GM21529 (cell line): ENCODE measurements at regions not wholly inside any gene's neighbourhood (a gene's known extent, or its start where the extent isn't known, plus 50 kb on each side); places are given as distances from the start of the nearest gene placed in this dataset.

Experiments
- ATAC-seq: cut with Tn5 transposase; IDR thresholded peaks from one replicate; pipeline ENCODE4 v1.9.1; 2021; ENCODE audit not compliant: unreplicated experiment

DNA sequence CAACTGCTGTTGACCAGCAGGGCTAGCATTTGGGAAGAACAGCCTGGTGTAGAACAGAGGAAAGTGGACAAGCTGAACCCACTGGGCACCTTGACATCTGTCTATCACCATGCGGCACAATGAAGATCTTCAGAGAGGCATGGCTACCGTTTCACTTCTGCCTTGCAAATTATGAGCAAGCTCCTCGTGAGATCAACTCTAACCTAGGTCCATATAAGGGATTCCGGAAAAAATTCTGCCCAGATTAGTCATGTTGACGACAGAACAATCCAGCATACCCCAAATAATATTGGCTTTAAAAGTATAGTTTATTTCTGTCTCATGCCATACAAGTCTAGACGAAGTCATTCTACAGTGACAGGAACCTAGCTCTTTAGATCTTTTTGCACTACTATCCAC lies 91.6 kb upstream of the ATF7IP start:
- ATAC-seq, result peak; percentile 16

DNA sequence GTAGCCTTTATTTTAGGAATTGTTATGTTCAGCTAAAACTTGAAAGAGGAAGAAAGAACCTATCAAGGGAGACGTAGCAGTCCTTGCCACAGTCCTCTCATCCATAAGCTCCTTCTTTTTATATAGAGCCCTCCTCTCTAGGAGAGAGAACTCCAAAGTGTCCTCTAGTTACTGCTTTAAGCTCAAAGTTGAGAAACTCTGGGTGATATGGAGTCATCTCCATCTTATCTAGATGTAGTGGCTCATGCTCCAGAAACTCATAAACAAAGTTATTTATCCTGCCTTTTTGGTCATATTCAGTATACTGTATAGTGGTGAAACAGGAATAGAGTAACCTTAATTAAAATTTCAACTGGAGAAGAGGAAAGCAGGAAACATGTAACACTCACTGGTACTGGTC lies 90.4 kb upstream of the ATF7IP start:
- ATAC-seq, result no peak

DNA sequence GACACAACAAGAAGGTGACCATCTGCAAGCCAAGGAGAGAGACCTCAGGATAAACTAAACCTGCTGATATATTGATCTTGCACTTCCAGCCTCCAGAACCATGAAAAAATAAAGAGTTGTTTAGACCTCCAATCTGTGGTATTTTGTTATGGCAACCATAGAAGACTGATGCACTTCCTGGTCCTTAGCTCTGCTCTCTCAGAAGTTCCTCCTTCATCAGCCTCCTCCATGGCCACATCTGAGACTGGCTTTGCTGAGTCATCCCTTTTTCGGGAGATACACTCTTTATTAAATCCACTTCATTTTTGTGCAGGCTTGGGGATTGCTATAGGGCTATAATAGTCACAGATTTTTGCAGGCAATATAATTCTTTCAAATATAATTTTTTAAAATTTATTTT lies 89.6 kb upstream of the ATF7IP start:
- ATAC-seq, result no peak

DNA sequence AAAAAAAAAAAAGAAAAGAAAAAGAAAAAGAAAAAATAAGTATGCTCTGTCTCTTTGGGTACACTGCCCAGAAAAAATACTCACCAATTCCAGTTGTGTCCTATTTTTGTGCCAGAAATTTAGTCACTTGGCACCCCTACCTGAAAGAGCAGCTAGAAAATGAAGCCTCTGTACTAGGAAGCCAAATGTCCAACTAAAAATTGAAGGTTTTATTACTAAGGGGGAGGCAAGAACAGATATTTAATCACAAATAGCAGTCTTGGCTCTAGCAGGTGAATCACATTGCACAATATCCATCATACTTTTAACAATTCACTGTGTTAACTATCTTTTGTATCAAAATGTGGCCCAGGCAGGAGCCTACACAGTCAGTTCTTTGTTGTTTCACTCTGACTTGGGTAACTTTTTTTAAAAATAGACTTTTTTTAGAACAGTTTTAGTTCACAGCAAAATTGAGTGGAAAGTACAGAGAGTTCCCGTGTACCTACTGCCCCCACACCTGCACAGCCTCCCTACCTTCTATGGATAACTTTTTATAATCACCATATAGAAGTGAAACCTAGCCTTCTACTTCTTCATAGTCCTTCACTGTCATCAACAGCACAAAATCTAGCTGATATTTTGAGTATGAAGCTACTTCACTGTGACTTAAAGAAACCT lies 87.1 kb upstream of the ATF7IP start:
- no peak for ATAC-seq

DNA sequence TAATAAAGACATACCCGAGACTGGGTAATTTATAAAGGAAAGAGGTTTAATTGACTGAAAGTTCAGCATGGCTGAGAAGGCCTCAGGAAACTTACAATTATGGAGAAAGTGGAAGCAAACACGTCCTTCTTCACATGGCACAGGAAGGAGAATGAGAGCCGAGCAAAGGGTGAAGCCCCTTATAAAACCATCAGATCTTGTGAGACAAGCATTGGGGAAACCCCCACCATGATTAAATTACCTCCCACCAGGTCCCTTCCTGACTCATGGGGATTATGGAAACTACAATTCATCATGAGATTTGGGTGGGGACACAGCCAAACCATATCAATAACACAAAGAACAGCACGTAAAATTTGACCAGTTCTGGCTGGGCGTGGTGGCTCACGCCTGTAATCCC lies 85.6 kb upstream of the ATF7IP start:
- no peak for ATAC-seq

DNA sequence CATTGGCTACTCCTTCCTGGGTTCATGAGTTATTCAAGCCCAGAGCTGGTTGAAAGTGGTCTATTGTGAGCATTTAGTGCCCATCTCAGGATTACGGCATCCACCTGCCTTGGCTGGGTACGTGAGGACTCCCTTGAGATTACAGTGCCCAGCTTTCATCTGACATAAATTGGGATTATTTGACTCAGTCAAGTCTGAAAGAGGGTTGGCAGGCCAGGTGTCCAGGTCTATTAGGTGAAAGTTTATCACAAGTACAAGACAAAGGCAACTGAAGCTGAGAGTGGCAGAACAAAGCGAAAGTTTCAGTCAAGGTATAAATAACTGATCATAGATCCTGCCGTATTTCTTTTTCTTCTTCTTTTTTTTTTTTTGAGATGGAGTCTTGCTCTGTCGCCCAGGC lies 84.6 kb upstream of the ATF7IP start:
- no peak for ATAC-seq

DNA sequence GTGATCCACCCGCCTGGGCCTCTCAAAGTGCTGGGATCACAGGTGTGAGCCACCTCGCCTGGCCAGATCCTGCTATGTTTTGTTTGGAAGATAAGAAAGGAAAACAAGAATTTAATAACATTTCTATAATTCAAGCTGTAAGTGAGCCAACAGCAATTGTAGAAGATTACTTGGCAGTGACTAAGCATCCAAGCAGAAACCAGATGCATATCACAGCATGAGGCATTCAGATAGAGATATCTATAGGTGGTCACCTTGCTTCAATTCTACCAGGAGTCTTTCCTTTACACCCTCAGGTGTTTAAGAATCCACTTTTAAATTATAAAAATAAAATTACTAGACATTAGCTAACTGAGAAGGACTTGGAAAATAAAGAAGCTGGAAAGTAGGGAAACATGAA lies 83.9 kb upstream of the ATF7IP start:
- ATAC-seq, result no peak

DNA sequence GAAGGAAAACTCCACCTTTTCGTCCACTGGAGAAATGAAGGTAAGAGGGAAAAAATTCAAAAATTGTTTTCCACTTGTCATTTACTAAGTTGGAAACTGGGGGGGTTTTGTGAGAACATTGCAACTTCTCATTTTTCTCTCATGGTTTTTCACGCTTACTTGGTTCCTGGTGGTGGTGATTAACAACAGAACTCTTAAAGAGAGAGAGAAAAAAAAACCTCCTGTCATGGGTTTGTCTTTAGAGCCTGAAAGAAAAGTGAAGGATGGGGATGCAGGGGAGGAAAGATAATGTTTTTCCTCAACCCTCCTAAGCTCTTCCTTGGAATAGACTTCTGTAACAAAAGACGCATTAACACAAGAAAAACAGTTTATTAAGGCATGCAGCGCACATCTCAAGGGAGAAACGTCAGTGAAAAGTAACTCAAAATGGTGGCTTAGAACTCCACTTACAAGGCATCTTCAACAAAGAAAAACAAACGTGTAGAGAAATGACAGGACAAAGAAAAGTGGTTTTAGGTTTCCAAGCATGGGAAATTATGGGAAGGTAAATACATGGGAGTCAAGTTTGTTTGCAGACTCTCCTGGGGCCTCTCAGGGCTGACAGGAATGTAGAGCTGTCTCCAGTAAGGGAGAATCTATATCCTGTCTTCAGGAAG lies 81.9 kb upstream of the ATF7IP start:
- ATAC-seq, result peak; percentile 55

DNA sequence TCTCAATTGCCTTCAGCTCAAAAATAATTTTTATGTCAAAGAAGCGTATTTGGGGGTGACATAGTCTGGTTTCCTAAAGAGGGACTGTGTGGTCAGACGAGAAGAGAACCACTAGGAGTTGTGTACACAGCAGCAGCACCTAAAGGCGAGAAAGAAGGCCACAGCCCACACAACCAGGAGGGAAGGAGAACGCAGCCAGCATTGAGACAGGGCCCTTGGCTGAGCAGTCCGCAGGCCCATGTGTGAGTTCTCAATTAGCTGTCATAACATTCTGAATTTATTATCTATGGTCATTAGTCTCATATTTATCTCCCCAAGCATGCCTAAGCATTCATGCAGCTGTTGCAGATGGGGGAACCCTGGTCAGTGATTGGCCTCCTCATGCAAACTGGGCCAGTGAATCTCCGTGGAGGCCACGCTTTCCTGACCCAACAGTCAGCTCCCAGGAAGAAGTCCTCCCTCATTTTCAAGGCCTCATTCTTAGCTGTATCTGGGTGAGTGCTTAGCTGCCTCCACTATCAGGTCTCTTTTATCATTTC lies 81.2 kb upstream of the ATF7IP start:
- ATAC-seq, result peak; percentile 70

DNA sequence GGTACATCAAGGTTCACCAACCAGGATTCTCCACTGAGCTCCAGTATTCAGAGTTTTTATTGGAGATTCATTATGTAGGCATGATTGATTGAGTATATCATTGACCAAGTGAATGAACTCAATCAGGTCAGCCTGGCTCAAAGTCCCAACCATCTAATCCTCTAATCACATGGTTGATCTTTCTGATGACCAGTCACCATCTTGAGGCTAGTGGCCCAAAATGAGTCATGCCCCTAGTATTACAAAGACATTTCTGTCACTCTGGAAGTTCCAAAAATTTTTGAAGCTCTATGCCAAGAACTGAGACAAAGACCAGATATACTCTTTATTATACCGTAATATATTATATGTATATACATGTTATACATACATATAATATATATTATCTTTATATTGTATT lies 75.9 kb upstream of the ATF7IP start:
- ATAC-seq, result no peak

DNA sequence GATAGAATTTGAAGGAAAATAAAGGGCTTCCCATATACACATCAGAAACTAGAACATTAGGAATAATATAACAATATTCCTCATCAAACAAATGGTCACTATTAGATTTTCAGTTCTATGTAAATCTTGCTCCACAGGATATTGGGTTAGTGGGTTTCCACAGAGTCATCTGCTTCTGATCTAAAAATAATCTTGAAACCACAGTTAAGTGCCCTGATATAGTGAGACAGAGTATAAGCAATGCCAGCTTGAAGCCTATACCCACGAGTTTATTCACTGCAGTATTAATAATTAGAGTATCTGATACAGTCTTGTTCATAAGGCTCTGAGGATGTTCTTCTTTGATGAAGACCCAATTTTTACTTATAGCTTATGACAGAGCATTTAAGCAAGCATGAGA lies 74.5 kb upstream of the ATF7IP start:
- no peak for ATAC-seq

DNA sequence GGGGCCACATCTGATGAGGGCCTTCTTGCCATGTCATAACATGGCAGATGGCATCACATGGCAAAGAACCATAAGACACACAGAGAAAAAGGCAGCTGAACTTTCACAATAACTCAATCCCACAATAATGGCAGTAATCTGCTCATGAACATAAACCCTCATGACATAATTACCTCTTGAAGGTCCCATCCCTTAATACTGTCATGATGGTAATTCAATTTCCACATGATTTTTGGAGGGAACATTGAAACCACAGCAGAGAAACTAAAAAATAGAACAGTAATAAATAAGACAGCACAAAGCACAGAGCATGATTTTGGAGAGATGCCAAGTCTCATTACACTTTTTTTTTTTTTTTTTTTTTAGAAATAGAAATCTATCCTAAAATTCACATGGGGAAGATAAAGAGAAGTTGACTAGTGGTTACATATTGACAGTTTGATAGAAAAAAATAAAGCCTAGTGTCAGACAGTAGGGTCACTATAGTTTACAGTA lies 61.8 kb upstream of the ATF7IP start:
- ATAC-seq, result no peak

DNA sequence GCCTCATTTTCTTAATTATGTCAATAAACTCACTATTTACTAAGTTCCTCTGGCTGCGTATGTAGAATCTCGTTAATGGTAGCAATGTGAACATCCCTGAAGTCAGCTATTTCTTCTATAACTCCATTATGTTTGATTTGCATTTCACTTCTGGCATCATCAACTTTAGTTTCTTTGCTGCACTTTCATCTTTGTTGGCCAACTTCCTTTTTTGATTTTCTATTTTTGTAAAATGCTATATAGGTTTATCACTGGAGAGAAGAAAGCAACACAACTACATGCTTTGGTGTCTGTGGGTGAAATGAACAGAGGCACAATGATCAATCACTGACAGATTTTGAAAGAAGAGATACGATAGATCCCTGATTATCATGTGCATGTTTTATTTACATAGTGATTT lies 58.5 kb upstream of the ATF7IP start:
- ATAC-seq, result no peak

DNA sequence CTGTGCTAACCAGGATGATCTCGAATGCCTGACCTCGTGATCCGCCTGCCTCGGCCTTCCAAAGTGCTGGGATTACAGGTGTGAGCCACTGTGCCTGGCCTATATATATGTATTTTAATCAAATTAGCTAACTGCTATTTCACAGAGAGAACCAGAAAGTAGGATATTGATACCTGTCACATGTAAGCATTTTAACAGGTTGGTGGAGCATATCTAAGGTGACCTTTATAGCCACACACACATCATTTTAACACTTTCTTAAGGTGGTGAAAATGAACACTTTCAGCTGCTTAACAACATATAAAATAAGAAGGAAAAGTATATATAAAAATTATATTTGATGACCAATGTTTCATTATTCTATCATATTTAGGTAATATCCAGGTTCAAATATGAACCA lies 57.0 kb upstream of the ATF7IP start:
- no peak for ATAC-seq

DNA sequence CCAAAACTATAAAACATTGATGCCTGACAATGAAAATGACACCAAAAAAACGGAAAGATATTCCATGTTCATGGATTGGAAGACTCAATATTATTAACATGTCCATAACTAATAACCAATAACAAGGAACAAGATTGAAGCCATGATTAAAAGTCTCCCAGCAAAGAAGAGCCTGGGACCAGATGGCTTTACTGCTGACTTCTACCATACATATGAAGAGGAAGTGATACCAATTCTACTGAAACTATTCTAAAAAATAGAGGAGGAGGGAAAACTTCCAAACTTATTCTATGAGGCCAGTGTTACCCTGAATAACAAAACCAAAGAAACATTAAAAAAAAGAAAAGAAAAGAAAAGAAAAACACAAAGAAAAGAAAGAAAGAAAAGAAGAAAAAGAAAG lies 54.6 kb upstream of the ATF7IP start:
- ATAC-seq, result no peak

DNA sequence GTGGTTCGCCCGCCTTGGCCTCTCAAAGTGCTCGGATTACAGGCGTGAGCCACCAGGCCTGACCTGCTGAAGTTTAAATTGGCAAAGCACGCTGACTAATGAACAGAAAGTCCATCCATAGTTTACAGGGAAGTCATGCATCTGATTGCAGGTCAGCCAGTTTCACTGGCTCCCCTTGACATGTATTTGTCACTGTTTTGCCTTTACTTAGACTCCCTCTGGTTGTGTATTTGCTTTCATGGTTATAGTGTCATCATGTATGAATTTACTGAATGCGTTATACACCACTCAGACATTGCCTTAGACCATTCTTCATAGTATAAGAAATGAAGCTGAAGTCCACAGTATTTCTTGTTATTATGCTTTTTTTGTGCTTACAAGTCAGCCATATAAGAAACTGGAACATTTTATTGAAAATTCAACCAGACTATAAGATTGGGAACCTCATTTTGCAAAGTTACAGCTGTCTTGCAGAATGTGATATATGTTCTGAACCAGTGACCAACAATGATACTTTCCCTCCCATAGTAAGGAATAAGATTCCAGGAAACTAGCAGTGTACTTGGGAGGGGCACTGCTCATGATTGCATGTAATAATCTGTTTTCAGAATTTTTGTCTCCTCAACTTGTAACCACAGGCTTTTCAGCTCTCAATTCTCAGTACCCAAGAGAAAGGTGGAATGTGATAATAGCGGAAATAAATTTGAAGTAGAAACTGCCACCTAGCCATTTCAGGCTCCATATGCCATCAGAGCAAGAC lies 51.9 kb upstream of the ATF7IP start:
- ATAC-seq, result no peak

DNA sequence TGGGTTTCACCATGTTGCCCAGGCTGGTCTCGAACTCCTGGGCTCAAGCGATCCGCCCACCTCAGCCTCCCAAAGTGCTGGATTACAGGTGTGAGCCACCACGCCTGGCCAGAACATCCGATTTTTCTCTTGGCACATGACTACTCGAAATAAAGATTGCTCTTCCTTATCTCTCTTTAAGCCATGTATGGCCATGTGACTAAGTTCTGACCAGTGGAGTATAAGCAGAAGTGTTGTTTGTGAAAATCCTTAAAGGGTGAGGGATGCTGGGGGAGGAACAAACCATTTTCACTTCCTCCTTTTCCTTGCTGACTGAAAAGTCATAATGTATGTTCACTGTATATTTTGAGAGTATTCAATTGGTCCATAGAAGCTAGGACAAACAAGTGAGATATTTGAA lies 50.7 kb upstream of the ATF7IP start:
- peak; percentile 49 for ATAC-seq

DNA sequence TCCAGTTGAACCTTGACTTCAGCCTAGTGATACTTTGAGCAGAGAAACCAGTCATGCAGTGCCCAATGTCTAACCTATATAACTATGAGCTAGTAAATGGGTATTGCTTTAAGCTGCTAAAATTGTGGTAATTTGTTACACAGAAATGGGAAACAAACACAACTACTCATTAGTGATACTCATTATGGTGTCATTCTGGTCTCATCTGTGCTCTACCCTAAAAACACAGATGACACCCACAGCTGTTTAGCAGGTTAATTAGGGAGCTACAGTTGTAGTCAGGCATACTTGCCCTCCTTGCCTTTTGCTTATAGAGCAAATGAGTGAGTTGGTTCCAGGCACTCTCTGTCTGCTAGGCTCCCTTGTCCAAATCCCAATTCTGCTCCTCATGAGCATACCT lies 50.0 kb upstream of the ATF7IP start:
- ATAC-seq, result no peak
